GM12892 (cell line): ENCODE measurements at regions not wholly inside any gene's neighbourhood (a gene's known extent, or its start where the extent isn't known, plus 50 kb on each side); places are given as distances from the start of the nearest gene placed in this dataset.

ENCODE experiments used
- POLR2A ChIP-seq: IDR thresholded peaks from 2 replicates; pipeline ENCODE4 v1.6.1; 2011; ENCODE audit warnings: low read depth, low read length, control low read depth
- POLR2AphosphoS5 ChIP-seq: IDR thresholded peaks from 2 replicates; pipeline ENCODE4 v1.6.1; 2011; ENCODE audit warnings: low read depth, low read length, control low read depth
- TAF1 ChIP-seq: IDR thresholded peaks from 2 replicates; pipeline ENCODE4 v1.6.1; 2011; ENCODE audit warnings: low read depth, mild to moderate bottlenecking, control low read depth, low read length, borderline replicate concordance

- no peak for TF ChIP-seq TAF1
- no peak for TF ChIP-seq POLR2A
- TF ChIP-seq POLR2AphosphoS5, result no peak
Observed at GRCh38 chr3:102054543-102055080, 205.3 kb downstream of the NFKBIZ start.
